ENCODE measurements at regions not wholly inside any gene's neighbourhood (a gene's known extent, or its start where the extent isn't known, plus 50 kb on each side); places are given as distances from the start of the nearest gene placed in this dataset.
"Not testable (repeated sequence)": the region's sequence is repeated elsewhere in the genome, so short reads cannot be mapped to it uniquely, and the experiment has no call there.

GRCh38 chr22:49660321-49660720, 167.4 kb downstream of the BRD1 start:
- H3K27me3 Mint-ChIP-seq: no peaks in the 10 kb centered on the region
- H3K27ac Mint-ChIP-seq: no peak overlapping the region
- H3K9me3 Mint-ChIP-seq: no peaks in the 10 kb centered on the region
- no peak overlapping the region for H3K4me3 Mint-ChIP-seq
- DNase-seq: peak in 1 of 2 donors; percentile 7
- H3K4me1 Mint-ChIP-seq: peaks cover 45% of the 10 kb centered on the region
- ATAC-seq: no peak

GRCh38 chr22:49659924-49660315, 167.8 kb downstream of the BRD1 start:
- no peak overlapping the region for H3K4me3 Mint-ChIP-seq
- no peaks in the 10 kb centered on the region for H3K9me3 Mint-ChIP-seq
- no peak overlapping the region for H3K27ac Mint-ChIP-seq
- ATAC-seq: no peak
- DNase-seq: peak in 1 of 2 donors; percentile 5
- peaks cover 49% of the 10 kb centered on the region for H3K4me1 Mint-ChIP-seq
- no peaks in the 10 kb centered on the region for H3K27me3 Mint-ChIP-seq

DNA sequence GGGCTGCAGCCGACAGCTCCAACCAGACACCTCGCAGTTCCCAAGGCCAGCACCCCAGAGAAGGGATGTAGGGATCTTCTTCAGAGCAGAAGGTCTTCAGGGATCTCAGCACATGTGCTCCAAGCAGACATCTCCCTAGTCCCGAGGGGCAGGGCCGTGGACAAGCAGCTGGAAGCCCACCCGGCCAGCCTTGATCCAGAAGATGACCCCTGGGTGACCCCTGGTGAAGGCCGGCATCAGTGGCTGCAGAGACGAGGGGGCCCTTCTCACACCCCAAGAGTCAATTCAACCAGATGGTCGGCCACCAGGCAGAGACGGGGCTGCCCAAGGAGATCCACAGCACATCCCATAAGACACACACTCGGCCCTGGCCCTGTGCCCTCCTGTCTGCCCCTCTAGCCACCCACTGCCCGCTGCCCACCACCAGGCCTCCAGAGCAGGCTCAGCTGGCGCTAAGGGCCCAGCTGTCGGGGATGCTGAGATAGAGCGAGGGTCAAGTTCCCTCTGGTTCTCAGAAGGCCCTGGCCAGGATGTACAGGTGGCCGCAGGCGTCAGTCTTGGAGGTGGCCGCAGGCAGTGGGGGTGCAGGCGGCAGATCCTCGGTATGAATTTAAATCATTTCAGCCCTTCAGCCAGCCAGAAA, 168.3 kb downstream of the BRD1 start:
- Mint-ChIP-seq H3K4me3 (no peak overlapping the region), H3K27ac (no peak overlapping the region), H3K27me3 (no peaks in the 10 kb centered on the region), H3K4me1 (peaks cover 54% of the 10 kb centered on the region), H3K9me3 (no peaks in the 10 kb centered on the region)
- ATAC-seq: no peak
- DNase-seq: peak in 1 of 2 donors; percentile 9

DNA sequence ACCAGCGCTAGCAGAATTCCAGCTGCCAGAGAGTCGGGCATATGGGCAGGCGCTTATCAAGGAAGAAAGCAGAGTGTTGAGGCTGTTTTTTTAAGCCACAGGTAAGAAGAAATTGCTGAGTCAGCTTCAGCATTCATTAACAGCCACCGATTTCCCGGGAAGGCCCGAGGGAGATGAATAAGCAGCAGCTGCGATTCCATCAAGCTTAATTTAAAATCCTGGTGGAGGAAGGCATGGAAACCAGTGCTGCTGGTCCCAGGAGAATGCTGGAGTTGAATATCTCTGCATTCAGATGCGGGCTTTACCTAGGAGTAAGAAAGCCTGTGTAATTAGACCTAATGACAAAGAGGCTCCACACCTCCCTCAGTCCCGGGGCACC, 168.8 kb downstream of the BRD1 start:
- DNase-seq: peak in 1 of 2 donors; percentile 6
- no peaks in the 10 kb centered on the region for H3K27me3 Mint-ChIP-seq
- H3K9me3 Mint-ChIP-seq: no peaks in the 10 kb centered on the region
- peaks cover 59% of the 10 kb centered on the region for H3K4me1 Mint-ChIP-seq
- H3K27ac Mint-ChIP-seq: peak overlapping the region in 1 of 2 donors; percentile 34
- H3K4me3 Mint-ChIP-seq: no peak overlapping the region
- ATAC-seq: no peak

- ATAC-seq (no peak), DNase-seq (no peak)
- Mint-ChIP-seq H3K4me3 (peak overlapping the region; percentile 94 to 96), H3K4me1 (peaks cover 61% of the 10 kb centered on the region), H3K9me3 (no peaks in the 10 kb centered on the region), H3K27ac (peak overlapping the region; percentile 92 to 95), H3K27me3 (no peaks in the 10 kb centered on the region)
These were observed 169.6 kb downstream of the BRD1 start for GRCh38 chr22:49657974-49658590.

DNA sequence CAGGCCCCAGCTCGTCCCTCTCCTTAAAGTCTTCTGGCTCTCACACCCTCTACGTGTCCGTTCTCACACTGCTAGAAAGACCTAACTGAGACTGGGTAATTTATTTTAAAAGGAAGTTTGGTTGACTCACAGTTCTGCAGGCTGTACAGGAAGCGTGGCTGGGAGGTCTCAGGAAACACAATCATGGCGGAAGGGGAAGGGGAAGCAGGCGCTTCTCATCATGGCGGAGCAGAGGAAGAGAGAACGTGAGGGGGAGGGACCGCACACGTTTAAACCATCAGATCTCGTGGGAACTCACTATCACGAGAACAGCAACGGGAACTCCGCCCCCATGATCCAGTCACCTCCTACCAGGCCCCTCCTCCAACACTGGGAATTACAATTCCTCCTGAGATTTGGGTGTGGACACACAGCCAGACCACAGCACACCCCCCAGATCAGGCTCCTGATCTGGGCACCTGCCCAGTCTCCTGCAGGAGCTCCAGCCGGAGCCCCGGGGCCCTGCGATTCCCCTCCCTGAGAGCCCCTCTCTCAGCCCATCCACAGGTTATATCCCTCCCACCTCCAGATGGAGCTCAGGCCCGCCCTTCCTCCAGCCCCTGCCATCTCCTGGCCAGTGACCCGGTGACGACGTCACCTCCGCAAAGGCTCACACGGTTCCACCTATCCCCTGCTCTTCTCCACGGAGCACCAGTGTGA, 170.2 kb downstream of the BRD1 start:
- no peaks in the 10 kb centered on the region for H3K27me3 Mint-ChIP-seq
- peak; percentile 84 for ATAC-seq
- H3K4me3 Mint-ChIP-seq: peak overlapping the region; percentile 94 to 96
- no peaks in the 10 kb centered on the region for H3K9me3 Mint-ChIP-seq
- DNase-seq: peak; percentile 75 to 79
- peak overlapping the region; percentile 92 to 95 for H3K27ac Mint-ChIP-seq
- H3K4me1 Mint-ChIP-seq: peaks cover 65% of the 10 kb centered on the region

DNA sequence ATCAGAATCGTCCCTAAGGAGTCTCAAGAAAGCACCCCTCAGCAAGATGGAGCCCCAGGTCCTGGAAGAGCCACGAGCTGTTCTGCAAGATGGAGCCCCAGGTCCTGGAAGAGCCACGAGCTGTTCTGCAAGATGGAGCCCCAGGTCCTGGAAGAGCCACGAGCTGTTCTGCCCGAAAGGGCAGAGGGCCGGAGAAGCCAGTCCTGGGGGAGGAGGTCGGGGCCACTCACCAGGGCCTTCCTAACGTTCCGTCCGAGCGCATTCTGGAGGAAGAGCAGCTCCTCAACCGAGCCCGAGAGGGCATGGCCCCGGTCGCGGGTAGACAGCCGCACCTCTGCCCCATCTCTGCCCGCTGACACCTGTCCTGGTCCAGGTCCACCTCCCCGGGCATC, 170.8 kb downstream of the BRD1 start:
- Mint-ChIP-seq H3K27ac (peak overlapping the region; percentile 92 to 95), H3K4me1 (peaks cover 68% of the 10 kb centered on the region), H3K4me3 (peak overlapping the region; percentile 94 to 96)
- DNase-seq (peak; percentile 40 to 77), ATAC-seq (peak; percentile 92)
- not testable (repeated sequence) for H3K27me3 Mint-ChIP-seq, H3K9me3 Mint-ChIP-seq

DNA sequence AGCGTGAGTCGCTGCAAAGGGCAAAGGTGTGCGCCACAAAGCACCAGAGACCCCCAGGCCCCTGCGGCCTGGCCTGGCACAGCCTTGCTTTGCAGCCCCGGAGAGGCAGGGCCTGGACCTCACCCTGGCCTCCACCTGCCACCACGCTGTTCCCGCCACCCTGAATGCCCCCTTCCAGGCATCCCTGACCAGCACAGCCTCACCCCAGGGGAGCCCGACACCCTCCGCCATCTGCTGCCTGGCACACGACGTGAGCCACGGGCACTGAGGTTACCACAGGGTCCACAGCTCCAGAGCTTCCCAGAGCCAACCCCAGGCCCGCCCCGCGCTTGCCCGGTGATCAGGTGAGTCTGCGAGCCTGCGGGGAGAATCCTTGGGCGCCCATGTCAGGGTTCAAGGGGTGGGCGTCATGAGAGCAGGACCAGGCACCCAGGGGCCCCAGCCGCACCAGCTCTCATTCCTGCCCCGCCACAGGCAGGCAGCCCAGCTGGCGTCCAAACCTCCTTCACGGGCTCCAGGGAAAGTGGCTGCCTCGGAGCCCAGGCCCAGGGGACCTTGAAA, 171.3 kb downstream of the BRD1 start:
- DNase-seq (no peak), ATAC-seq (no peak)
- Mint-ChIP-seq H3K27me3 (no peaks in the 10 kb centered on the region), H3K9me3 (no peaks in the 10 kb centered on the region), H3K4me3 (peak overlapping the region; percentile 94 to 96), H3K27ac (peak overlapping the region in 1 of 2 donors; percentile 67), H3K4me1 (peaks cover 64% of the 10 kb centered on the region)

- Mint-ChIP-seq H3K27ac (peak overlapping the region in 1 of 2 donors; percentile 86), H3K4me3 (peak overlapping the region; percentile 94 to 96), H3K4me1 (peaks cover 64% of the 10 kb centered on the region), H3K27me3 (no peaks in the 10 kb centered on the region), H3K9me3 (no peaks in the 10 kb centered on the region)
- no peak for DNase-seq
- ATAC-seq: no peak
These were observed 172.4 kb downstream of the BRD1 start for GRCh38 chr22:49655168-49655812.

DNA sequence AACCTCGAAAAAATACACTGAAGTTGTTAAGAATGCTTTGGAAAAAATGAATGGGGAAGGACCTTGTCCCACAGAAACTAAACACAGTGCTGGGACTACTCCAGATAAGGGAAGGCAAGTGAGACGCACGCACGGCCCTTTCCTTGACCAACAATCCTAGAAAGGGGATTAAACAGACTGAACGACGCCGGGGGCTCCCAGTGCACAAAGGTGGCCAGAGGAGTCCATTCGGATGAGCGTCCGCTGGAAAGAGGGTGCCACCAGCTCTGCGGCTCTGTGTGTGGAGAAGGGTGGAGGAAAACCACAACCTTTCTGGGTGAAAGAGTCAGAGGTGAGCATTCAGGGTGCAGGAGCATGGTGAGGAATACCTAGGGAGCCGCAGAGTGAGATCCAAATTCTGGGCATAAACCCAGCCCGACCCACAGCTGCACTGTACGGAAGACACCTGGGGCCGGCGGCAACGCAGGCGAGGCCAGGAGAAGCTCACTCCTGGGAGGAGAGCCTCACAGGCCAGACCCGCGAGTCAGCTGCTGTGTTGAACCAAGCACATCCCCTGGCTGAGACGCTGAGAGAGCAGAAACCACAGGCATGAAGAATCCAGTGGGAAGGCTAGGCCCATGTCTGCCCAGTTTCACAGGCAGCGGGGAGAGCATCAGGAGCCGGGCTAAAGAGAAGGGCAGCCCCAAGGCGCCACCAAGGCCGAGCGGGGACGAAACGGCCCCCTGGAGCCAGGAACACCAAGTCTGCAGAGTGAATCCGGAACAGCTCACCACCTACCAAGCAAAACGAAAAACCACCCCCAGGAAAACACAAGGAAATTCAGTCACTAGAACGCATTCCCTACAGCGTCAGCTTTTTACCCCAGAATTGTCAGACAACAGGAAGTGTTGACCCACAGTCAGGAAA, 177.1 kb downstream of the BRD1 start:
- DNase-seq (no peak), ATAC-seq (no peak)
- Mint-ChIP-seq H3K9me3 (peaks cover 0 to under 1% of the 10 kb centered on the region in 2 donors), H3K27me3 (no peaks in the 10 kb centered on the region), H3K4me1 (peaks cover 59% of the 10 kb centered on the region), H3K27ac (no peak overlapping the region), H3K4me3 (no peak overlapping the region)

GRCh38 chr22:49649166-49650068, 178.3 kb downstream of the BRD1 start:
- H3K27me3 Mint-ChIP-seq: no peaks in the 10 kb centered on the region
- peaks cover 48% of the 10 kb centered on the region for H3K4me1 Mint-ChIP-seq
- H3K27ac Mint-ChIP-seq: no peak overlapping the region
- DNase-seq: no peak
- no peak for ATAC-seq
- peaks cover 0 to 8% of the 10 kb centered on the region in 2 donors for H3K9me3 Mint-ChIP-seq
- no peak overlapping the region for H3K4me3 Mint-ChIP-seq

- Mint-ChIP-seq H3K27me3 (no peaks in the 10 kb centered on the region), H3K4me1 (peaks cover 41% of the 10 kb centered on the region), H3K9me3 (peaks cover 0 to 8% of the 10 kb centered on the region in 2 donors), H3K4me3 (no peak overlapping the region), H3K27ac (no peak overlapping the region)
- no peak for ATAC-seq
- DNase-seq: no peak
These were observed 179.6 kb downstream of the BRD1 start for GRCh38 chr22:49648053-49648452.

DNA sequence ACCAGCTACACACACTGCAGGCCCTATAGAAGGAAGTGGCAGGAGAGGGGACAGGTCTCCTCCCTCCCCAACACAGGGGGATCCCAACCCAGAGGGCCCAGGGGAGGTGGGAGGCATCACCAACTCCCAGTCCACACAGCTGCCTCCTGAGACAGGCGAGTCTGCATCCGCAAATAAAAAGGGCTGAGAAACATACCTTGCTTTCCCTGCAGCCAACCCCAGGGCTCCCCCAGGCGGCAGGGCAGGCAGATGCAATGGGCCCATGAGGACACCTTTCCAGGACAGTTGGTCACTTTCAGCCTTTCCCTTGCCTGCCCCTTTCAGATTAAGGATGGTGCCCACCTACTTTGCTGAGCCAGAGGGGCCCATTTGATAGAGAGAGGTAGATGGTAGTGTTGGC, 180.0 kb downstream of the BRD1 start:
- DNase-seq: no peak
- no peak for ATAC-seq
- Mint-ChIP-seq H3K27ac (no peak overlapping the region), H3K4me3 (no peak overlapping the region), H3K27me3 (no peaks in the 10 kb centered on the region), H3K4me1 (peaks cover 38% of the 10 kb centered on the region), H3K9me3 (peaks cover 0 to 8% of the 10 kb centered on the region in 2 donors)

GRCh38 chr22:49646876-49647275, 180.8 kb downstream of the BRD1 start:
- H3K27me3 Mint-ChIP-seq: no peaks in the 10 kb centered on the region
- no peak overlapping the region for H3K27ac Mint-ChIP-seq
- ATAC-seq: peak; percentile 40
- no peak for DNase-seq
- no peak overlapping the region for H3K4me3 Mint-ChIP-seq
- H3K9me3 Mint-ChIP-seq: peaks cover 0 to 8% of the 10 kb centered on the region in 2 donors
- H3K4me1 Mint-ChIP-seq: peaks cover 34% of the 10 kb centered on the region

Measured in stimulated activated naive CD8-positive, alpha-beta T cell treated with anti-CD3 and anti-CD28 coated beads, Interleukin-15, amount 100 ng/mL, for 72 hours (primary cell).